OCI-LY1 (cell line): ENCODE measurements at regions not wholly inside any gene's neighbourhood (a gene's known extent, or its start where the extent isn't known, plus 50 kb on each side); places are given as distances from the start of the nearest gene placed in this dataset.

Source experiments
- EZH2 ChIP-seq: fragments of 200-600 bp; sonication (generic), shearing (Covaris generic); IDR thresholded peaks from 2 replicates; pipeline ENCODE4 v1.8.0; 2017; ENCODE audit warnings: borderline replicate concordance, mixed run types, mild to moderate bottlenecking, antibody characterized with exemption, low read length, moderate library complexity, mixed read lengths
- TF ChIP-seq, protein P1 (sequence below): fragments of 200-600 bp; sonication (generic), shearing (Covaris generic); IDR thresholded peaks from 2 replicates; pipeline ENCODE4 v1.5.1; 2017; ENCODE audit warnings: mild to moderate bottlenecking, antibody characterized with exemption, low read length, moderate library complexity, mixed read lengths

DNA sequence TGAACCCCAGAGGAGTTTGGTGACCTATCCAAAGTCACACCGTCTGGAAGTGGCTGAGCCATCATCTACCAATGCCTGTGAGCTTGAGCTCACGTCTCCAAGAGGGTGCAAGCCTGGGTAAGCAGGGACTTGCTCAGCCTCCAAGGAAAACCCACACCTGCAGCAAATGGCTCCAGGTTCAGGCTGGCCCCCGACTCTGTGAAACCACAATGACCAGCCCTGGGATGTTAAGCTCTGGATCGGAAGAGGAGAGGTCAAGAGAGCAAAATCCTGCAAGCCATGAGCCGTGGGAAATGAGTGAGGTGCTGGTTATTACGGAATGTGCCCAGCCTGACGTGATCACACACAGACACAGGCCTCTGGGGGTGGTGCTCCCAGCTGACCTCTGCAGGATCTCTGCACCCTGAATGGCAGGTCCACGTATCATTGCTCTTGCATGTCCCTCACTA, 94.1 kb upstream of the OTOS start:
- TF ChIP-seq, protein P1, sequence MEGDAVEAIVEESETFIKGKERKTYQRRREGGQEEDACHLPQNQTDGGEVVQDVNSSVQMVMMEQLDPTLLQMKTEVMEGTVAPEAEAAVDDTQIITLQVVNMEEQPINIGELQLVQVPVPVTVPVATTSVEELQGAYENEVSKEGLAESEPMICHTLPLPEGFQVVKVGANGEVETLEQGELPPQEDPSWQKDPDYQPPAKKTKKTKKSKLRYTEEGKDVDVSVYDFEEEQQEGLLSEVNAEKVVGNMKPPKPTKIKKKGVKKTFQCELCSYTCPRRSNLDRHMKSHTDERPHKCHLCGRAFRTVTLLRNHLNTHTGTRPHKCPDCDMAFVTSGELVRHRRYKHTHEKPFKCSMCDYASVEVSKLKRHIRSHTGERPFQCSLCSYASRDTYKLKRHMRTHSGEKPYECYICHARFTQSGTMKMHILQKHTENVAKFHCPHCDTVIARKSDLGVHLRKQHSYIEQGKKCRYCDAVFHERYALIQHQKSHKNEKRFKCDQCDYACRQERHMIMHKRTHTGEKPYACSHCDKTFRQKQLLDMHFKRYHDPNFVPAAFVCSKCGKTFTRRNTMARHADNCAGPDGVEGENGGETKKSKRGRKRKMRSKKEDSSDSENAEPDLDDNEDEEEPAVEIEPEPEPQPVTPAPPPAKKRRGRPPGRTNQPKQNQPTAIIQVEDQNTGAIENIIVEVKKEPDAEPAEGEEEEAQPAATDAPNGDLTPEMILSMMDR, result no peak
- no peak for TF ChIP-seq EZH2
